ENCODE measurements at regions not wholly inside any gene's neighbourhood (a gene's known extent, or its start where the extent isn't known, plus 50 kb on each side); places are given as distances from the start of the nearest gene placed in this dataset.

DNA sequence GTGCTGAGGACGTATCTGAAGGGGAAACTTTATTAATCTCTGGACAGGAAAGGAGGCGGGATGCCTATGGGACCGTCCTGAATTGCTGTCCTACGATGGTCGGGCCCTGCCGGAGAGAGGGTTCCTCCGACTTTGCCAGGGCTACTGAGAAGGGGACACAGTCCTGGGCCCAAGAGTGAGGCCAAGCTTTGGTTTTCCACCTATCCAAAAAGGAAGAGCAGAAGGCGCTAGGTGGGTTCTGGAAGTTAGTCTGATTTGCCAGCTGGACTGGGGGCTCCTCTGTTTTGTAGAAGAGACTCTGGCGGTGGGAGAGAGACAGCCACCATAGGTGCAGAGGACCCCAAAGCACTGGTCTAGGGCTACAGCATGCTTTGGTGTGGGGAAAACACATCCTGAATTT lies 243.8 kb upstream of the IRX4 start:
- Histone ChIP-seq H3F3A (ENCODE audit: low read depth) (no peaks in the 10 kb centered on the region), H3K4me3 (ENCODE audit: low read length, poor library complexity, severe bottlenecking) (no peak overlapping the region), H3K79me2 (ENCODE audit: insufficient read depth, low read length) (no peaks in the 10 kb centered on the region), H3K9me3 (ENCODE audit: insufficient read depth, low read depth, low read length) (peaks cover 2% of the 10 kb centered on the region; the same call in 1 of the 2 replicates), H3K4me2 (ENCODE audit: low read depth, low read length, poor library complexity, severe bottlenecking) (no peak overlapping the region), H2AFZ (ENCODE audit: low read length) (no peak overlapping the region), H3K27me3 (ENCODE audit: insufficient read depth, low read length, poor library complexity, severe bottlenecking) (no peaks in the 10 kb centered on the region), H4K20me1 (ENCODE audit: insufficient read depth, low read length, poor library complexity, severe bottlenecking) (no peaks in the 10 kb centered on the region), H3K9me2 (replicated peaks; ENCODE audit: low read depth, low read length) (no peaks in the 10 kb centered on the region), H3K36me3 (ENCODE audit: insufficient read depth, low read length) (no peaks in the 10 kb centered on the region), H3K9ac (ENCODE audit: low read depth, low read length, poor library complexity, severe bottlenecking) (no peak overlapping the region), H3K4me1 (ENCODE audit: insufficient read depth, low read length, poor library complexity, severe bottlenecking) (no peaks in the 10 kb centered on the region)
- TF ChIP-seq EZH2phosphoT487 (IDR thresholded peaks at IDR 0.05; ENCODE audit: borderline replicate concordance), result no peak
- TF ChIP-seq, protein P1, sequence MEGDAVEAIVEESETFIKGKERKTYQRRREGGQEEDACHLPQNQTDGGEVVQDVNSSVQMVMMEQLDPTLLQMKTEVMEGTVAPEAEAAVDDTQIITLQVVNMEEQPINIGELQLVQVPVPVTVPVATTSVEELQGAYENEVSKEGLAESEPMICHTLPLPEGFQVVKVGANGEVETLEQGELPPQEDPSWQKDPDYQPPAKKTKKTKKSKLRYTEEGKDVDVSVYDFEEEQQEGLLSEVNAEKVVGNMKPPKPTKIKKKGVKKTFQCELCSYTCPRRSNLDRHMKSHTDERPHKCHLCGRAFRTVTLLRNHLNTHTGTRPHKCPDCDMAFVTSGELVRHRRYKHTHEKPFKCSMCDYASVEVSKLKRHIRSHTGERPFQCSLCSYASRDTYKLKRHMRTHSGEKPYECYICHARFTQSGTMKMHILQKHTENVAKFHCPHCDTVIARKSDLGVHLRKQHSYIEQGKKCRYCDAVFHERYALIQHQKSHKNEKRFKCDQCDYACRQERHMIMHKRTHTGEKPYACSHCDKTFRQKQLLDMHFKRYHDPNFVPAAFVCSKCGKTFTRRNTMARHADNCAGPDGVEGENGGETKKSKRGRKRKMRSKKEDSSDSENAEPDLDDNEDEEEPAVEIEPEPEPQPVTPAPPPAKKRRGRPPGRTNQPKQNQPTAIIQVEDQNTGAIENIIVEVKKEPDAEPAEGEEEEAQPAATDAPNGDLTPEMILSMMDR (conservative IDR thresholded peaks at IDR 0.05; ENCODE audit: low read length), result no peak

DNA sequence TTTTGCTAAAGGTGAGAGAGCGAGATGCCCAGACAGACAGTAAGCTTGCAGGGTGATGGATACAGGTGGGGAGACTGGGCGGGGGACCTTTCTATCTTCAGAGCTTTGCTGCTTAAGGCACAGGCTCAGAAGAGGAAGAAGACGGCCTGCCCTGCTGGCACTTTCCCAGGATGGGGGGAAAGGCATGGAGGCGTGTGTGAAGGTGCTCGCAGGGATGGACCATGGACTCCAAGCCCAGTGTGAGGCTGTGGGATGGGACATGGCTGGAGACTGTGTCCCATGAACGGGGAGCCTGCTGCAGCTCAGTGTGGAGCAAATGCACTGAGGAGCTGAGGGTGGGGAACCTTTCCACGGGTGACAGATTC lies 243.2 kb upstream of the IRX4 start:
- H4K20me1 ChIP-seq (ENCODE audit: insufficient read depth, low read length, poor library complexity, severe bottlenecking), result no peaks in the 10 kb centered on the region
- H3K4me3 ChIP-seq (ENCODE audit: low read length, poor library complexity, severe bottlenecking), result no peak overlapping the region
- no peak overlapping the region for H2AFZ ChIP-seq (ENCODE audit: low read length)
- no peaks in the 10 kb centered on the region for H3K27me3 ChIP-seq (ENCODE audit: insufficient read depth, low read length, poor library complexity, severe bottlenecking)
- H3K4me1 ChIP-seq (ENCODE audit: insufficient read depth, low read length, poor library complexity, severe bottlenecking), result no peaks in the 10 kb centered on the region
- no peak overlapping the region for H3K9ac ChIP-seq (ENCODE audit: low read depth, low read length, poor library complexity, severe bottlenecking)
- H3K36me3 ChIP-seq (ENCODE audit: insufficient read depth, low read length), result no peaks in the 10 kb centered on the region
- TF ChIP-seq EZH2phosphoT487 (IDR thresholded peaks at IDR 0.05; ENCODE audit: borderline replicate concordance), result no peak
- TF ChIP-seq, protein P1 (conservative IDR thresholded peaks at IDR 0.05; ENCODE audit: low read length), result no peak
- no peaks in the 10 kb centered on the region for H3F3A ChIP-seq (ENCODE audit: low read depth)
- no peaks in the 10 kb centered on the region for H3K79me2 ChIP-seq (ENCODE audit: insufficient read depth, low read length)
- no peak overlapping the region for H3K4me2 ChIP-seq (ENCODE audit: low read depth, low read length, poor library complexity, severe bottlenecking)
- H3K9me3 ChIP-seq (ENCODE audit: insufficient read depth, low read depth, low read length), result peaks cover 2% of the 10 kb centered on the region; the same call in 1 of the 2 replicates
- H3K9me2 ChIP-seq (replicated peaks; ENCODE audit: low read depth, low read length), result no peaks in the 10 kb centered on the region

DNA sequence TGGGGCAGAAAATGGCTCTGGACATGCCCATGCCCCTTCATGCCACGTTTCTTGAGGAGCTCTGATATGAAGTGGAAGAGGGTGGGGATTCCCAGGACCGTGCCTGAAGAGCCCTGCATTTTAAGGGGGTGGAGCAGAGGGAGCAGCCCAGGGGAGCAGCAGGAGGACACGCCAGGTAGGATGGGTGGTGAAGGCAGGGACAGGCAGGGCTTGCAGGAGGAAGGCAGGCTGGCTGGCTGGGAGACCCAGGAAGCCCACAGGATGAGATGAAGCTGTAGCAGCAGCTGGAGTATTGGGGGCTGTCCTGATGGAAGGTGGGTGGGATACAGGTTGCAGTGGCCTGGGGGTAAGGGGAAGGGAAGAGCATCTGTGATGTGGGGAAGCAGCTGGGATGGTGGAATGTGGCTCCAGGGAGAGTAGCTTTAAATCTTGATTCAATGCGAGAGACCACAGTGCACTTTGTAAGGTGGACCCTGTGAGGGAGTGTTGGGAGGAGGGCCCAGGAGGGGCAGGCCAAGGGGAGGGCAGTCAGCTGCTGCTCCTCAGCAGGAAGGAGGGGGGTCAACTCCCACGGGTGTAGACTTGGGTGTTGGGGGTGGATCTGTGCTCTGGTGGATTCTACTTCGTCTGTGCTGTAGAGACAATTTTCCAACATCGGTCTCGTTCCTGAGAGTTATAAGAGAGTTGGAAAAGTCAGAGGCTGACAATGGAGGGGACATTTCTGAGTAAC lies 242.6 kb upstream of the IRX4 start:
- Histone ChIP-seq H4K20me1 (ENCODE audit: insufficient read depth, low read length, poor library complexity, severe bottlenecking) (no peaks in the 10 kb centered on the region), H3K4me3 (ENCODE audit: low read length, poor library complexity, severe bottlenecking) (no peak overlapping the region), H3K36me3 (ENCODE audit: insufficient read depth, low read length) (no peaks in the 10 kb centered on the region), H3K4me1 (ENCODE audit: insufficient read depth, low read length, poor library complexity, severe bottlenecking) (no peaks in the 10 kb centered on the region), H3K4me2 (ENCODE audit: low read depth, low read length, poor library complexity, severe bottlenecking) (no peak overlapping the region), H3K79me2 (ENCODE audit: insufficient read depth, low read length) (no peaks in the 10 kb centered on the region), H3F3A (ENCODE audit: low read depth) (no peaks in the 10 kb centered on the region), H2AFZ (ENCODE audit: low read length) (no peak overlapping the region), H3K9ac (ENCODE audit: low read depth, low read length, poor library complexity, severe bottlenecking) (no peak overlapping the region), H3K27me3 (ENCODE audit: insufficient read depth, low read length, poor library complexity, severe bottlenecking) (no peaks in the 10 kb centered on the region), H3K9me3 (ENCODE audit: insufficient read depth, low read depth, low read length) (peaks cover 2% of the 10 kb centered on the region; the same call in 1 of the 2 replicates), H3K9me2 (replicated peaks; ENCODE audit: low read depth, low read length) (no peaks in the 10 kb centered on the region)
- no peak for TF ChIP-seq EZH2phosphoT487 (IDR thresholded peaks at IDR 0.05; ENCODE audit: borderline replicate concordance)
- TF ChIP-seq, protein P1 (conservative IDR thresholded peaks at IDR 0.05; ENCODE audit: low read length), result no peak

Measured in Loucy (cell line).